ENCODE measurements at regions not wholly inside any gene's neighbourhood (a gene's known extent, or its start where the extent isn't known, plus 50 kb on each side); places are given as distances from the start of the nearest gene placed in this dataset.

- Histone ChIP-seq H3K4me3 (no peak overlapping the region), H3K27ac (no peak overlapping the region), H3K4me1 (no peaks in the 10 kb centered on the region), H3K27me3 (no peaks in the 10 kb centered on the region), H3K36me3 (no peaks in the 10 kb centered on the region), H3K9me3 (no peaks in the 10 kb centered on the region)
- TF ChIP-seq CTCF (IDR thresholded peaks at IDR 0.05) (no peak), POLR2A (IDR thresholded peaks at IDR 0.05) (no peak), POLR2AphosphoS5 (IDR thresholded peaks at IDR 0.05) (no peak), EP300 (IDR thresholded peaks at IDR 0.05) (no peak)
- DNase-seq = no peak
- WGBS, 2 donors = 89 to 93% methylated on average over 2 of the region's 2 CpGs
- intact Hi-C loops (cut with DNase I) = no loop called here
Measured at GRCh38 chr13:90908792-90909191, 438.7 kb upstream of the MIR17HG start.

- no peak for TF ChIP-seq POLR2AphosphoS5 (IDR thresholded peaks at IDR 0.05)
Measured at GRCh38 chr13:90910018-90910639, 437.4 kb upstream of the MIR17HG start.

GRCh38 chr13:90912247-90912646 is 435.2 kb upstream of the MIR17HG start:
- no peak for TF ChIP-seq POLR2AphosphoS5 (IDR thresholded peaks at IDR 0.05)
- TF ChIP-seq EP300 (IDR thresholded peaks at IDR 0.05) = no peak
- Histone ChIP-seq H3K27ac (no peak overlapping the region), H3K36me3 (no peaks in the 10 kb centered on the region), H3K4me3 (no peak overlapping the region), H3K9me3 (no peaks in the 10 kb centered on the region), H3K27me3 (no peaks in the 10 kb centered on the region), H3K4me1 (no peaks in the 10 kb centered on the region)
- DNase-seq = no peak
- intact Hi-C loops (cut with DNase I) = no loop called here
- WGBS, 2 donors = 94 to 98% methylated on average over 1 of the region's 1 CpG

More at GRCh38 chr13:90910018-90910639, 437.4 kb upstream of the MIR17HG start:
- H3K4me3 ChIP-seq = no peak overlapping the region
- no peaks in the 10 kb centered on the region for H3K27me3 ChIP-seq
- intact Hi-C loops (cut with DNase I) = no loop called here
- H3K9me3 ChIP-seq = no peaks in the 10 kb centered on the region
- 65 to 70% methylated on average over 3 of the region's 3 CpGs for WGBS, 2 donors
- no peak for DNase-seq
- H3K27ac ChIP-seq = no peak overlapping the region
- H3K36me3 ChIP-seq = no peaks in the 10 kb centered on the region
- no peaks in the 10 kb centered on the region for H3K4me1 ChIP-seq

- DNase-seq = no peak
- H3K9me3 ChIP-seq = no peaks in the 10 kb centered on the region
- H3K27ac ChIP-seq = no peak overlapping the region
- H3K4me1 ChIP-seq = no peaks in the 10 kb centered on the region
- no peaks in the 10 kb centered on the region for H3K27me3 ChIP-seq
- 45 to 57% methylated on average over 2 of the region's 2 CpGs for WGBS, 2 donors
- no peaks in the 10 kb centered on the region for H3K36me3 ChIP-seq
- TF ChIP-seq POLR2AphosphoS5 (IDR thresholded peaks at IDR 0.05) (no peak), CTCF (IDR thresholded peaks at IDR 0.05) (no peak), POLR2A (IDR thresholded peaks at IDR 0.05) (no peak), EP300 (IDR thresholded peaks at IDR 0.05) (no peak)
- H3K4me3 ChIP-seq = no peak overlapping the region
- intact Hi-C loops (cut with DNase I) = no loop called here
Measured at GRCh38 chr13:90918536-90918935, 429.0 kb upstream of the MIR17HG start.

GRCh38 chr13:90919153-90919552 is 428.3 kb upstream of the MIR17HG start:
- Histone ChIP-seq H3K9me3 (no peaks in the 10 kb centered on the region), H3K4me1 (no peaks in the 10 kb centered on the region), H3K4me3 (no peak overlapping the region), H3K27me3 (no peaks in the 10 kb centered on the region), H3K27ac (no peak overlapping the region), H3K36me3 (no peaks in the 10 kb centered on the region)
- intact Hi-C loops (cut with DNase I) = no loop called here
- TF ChIP-seq POLR2A (IDR thresholded peaks at IDR 0.05) = no peak
- TF ChIP-seq POLR2AphosphoS5 (IDR thresholded peaks at IDR 0.05) = no peak
- no peak for TF ChIP-seq EP300 (IDR thresholded peaks at IDR 0.05)
- no peak for TF ChIP-seq CTCF (IDR thresholded peaks at IDR 0.05)
- DNase-seq = no peak
- 78 to 86% methylated on average over 3 of the region's 3 CpGs for WGBS, 2 donors

GRCh38 chr13:90926459-90926858 is 421.0 kb upstream of the MIR17HG start:
- H3K4me1 ChIP-seq = no peaks in the 10 kb centered on the region
- no peaks in the 10 kb centered on the region for H3K9me3 ChIP-seq
- DNase-seq = no peak
- WGBS, 2 donors = 13 to 53% methylated on average over 2 of the region's 2 CpGs
- no peak overlapping the region for H3K4me3 ChIP-seq
- intact Hi-C loops (cut with DNase I) = no loop called here
- TF ChIP-seq POLR2AphosphoS5 (IDR thresholded peaks at IDR 0.05) (no peak), CTCF (IDR thresholded peaks at IDR 0.05) (no peak), POLR2A (IDR thresholded peaks at IDR 0.05) (no peak), EP300 (IDR thresholded peaks at IDR 0.05) (no peak)
- H3K27ac ChIP-seq = no peak overlapping the region
- H3K27me3 ChIP-seq = no peaks in the 10 kb centered on the region
- H3K36me3 ChIP-seq = no peaks in the 10 kb centered on the region

Data from sigmoid colon (tissue), 6 donors.